Pons (tissue), 1 donor: ENCODE measurements at regions not wholly inside any gene's neighbourhood (a gene's known extent, or its start where the extent isn't known, plus 50 kb on each side); places are given as distances from the start of the nearest gene placed in this dataset.

Experiments used
- DNase-seq: peaks from one replicate; pipeline ENCODE4 v3.0.0-alpha.2; 2016; ENCODE audit warnings: low spot score

DNA sequence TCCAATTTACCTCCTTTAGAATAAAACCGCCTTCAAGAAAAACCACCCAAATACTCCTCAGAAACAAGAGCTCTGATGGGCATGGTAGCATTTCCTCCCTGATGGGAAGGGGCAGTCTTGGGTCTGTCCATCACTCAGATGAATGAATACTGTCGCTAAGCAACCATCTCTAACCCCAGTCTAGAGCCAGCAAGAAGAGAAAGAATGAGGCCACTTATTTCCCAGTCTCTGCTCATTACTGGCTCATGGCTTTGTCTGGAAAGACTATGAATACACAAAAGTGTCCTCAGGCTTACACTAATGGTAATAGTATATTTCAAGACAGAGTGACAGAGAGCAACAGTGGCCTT lies 51.0 kb upstream of the F3 start:
- DNase-seq = peak; percentile 84

DNA sequence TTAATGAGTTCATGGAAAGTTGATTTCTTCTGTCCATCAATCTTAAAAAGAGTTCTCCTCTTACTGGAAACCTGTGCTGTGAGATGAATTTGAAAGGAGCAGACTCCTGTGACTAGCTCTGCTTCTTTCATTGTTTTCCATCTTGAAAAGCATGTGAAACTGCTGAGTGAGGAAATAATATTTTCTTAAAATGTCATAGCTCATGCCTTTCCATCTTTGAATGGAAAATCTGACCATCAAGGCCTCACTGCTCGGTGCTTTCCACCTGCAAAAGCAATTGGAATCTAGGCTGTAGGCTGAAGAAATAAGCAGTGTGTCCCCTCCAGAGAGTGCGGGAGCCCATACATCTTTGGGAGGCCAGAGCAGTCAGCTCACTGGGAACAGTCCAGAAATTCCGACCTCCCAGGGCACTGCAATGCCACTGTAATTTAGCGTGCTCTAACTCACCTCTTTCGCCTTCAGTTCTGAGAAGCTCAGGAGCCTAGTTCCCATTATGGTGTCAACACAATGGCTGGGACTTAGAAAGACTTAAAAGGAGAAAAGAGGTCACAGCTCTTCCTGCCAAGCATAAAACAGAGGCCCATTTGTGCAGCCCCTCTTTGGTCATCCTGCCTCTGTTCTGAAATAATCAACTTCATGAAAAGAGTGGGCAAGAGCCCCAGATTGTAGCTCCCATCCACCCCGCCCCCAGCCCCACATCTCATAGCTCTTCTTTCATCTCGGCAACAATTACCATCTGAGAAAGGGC lies 50.4 kb upstream of the F3 start:
- DNase-seq = peak; percentile 82
